ENCODE measurements at regions not wholly inside any gene's neighbourhood (a gene's known extent, or its start where the extent isn't known, plus 50 kb on each side); places are given as distances from the start of the nearest gene placed in this dataset.

DNA sequence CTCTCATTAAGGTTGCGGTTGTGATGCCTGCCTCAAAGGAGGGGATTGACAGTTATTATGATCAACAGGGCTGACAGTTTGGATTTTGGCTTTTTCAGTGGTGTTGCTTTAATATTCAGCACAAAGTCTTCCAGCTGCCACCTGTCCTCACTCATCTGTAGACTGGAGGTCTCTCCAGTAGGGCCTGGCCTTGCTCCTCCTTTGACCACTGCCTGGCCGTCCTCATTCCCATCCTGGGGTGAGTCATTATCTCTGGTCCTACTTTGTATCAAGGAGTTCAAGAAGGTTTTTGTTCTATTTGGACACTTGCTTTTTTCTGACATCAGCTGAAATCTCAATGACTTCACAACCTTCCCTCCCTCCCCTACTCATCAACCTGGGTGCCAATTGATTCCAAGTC, 95.1 kb upstream of the ZPLD1 start:
- H3K9ac ChIP-seq, result no peak overlapping the region
- no peak overlapping the region for H3K4me3 ChIP-seq (IDR thresholded peaks at IDR 0.05; ENCODE audit: insufficient read depth, low read depth, low read length)
- no peak overlapping the region for H3K27ac ChIP-seq

DNA sequence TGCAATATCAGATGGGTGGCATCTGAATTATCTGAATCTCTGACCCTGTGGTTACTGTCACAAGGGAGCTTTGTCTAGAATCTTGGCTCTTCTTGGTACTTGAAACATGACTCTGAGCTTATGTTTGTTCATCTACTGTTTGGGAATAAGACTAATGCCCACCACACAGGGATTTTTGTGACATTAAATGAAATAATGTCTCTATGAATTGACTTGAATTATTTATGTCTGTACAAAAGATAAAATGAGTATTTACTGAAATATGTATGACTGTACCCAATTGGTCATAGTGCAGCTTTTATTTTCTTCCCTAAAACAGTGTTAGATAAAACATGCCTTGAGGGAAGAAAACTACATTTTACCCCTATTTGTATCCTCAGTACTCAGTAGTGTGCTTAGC, 87.9 kb upstream of the ZPLD1 start:
- H2AFZ ChIP-seq (ENCODE audit: low read depth), result no peak overlapping the region

More for the DNA sequence above, 95.1 kb upstream of the ZPLD1 start:
- H4K20me1 ChIP-seq (ENCODE audit: insufficient read depth), result no peaks in the 10 kb centered on the region
- TF ChIP-seq, protein P1, sequence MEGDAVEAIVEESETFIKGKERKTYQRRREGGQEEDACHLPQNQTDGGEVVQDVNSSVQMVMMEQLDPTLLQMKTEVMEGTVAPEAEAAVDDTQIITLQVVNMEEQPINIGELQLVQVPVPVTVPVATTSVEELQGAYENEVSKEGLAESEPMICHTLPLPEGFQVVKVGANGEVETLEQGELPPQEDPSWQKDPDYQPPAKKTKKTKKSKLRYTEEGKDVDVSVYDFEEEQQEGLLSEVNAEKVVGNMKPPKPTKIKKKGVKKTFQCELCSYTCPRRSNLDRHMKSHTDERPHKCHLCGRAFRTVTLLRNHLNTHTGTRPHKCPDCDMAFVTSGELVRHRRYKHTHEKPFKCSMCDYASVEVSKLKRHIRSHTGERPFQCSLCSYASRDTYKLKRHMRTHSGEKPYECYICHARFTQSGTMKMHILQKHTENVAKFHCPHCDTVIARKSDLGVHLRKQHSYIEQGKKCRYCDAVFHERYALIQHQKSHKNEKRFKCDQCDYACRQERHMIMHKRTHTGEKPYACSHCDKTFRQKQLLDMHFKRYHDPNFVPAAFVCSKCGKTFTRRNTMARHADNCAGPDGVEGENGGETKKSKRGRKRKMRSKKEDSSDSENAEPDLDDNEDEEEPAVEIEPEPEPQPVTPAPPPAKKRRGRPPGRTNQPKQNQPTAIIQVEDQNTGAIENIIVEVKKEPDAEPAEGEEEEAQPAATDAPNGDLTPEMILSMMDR (conservative IDR thresholded peaks at IDR 0.05; ENCODE audit: low read depth, low read length), result no peak
- no peaks in the 10 kb centered on the region for H3K36me3 ChIP-seq (ENCODE audit: insufficient read depth)
- no peaks in the 10 kb centered on the region for H3K4me1 ChIP-seq (ENCODE audit: low read depth, poor library complexity, severe bottlenecking)
- H3K79me2 ChIP-seq (ENCODE audit: insufficient read depth, low read depth), result no peaks in the 10 kb centered on the region
- H3K4me2 ChIP-seq, result no peak overlapping the region
- no peaks in the 10 kb centered on the region for H3K27me3 ChIP-seq (ENCODE audit: insufficient read depth, low read depth)
- H2AFZ ChIP-seq (ENCODE audit: low read depth), result no peak overlapping the region

DNA sequence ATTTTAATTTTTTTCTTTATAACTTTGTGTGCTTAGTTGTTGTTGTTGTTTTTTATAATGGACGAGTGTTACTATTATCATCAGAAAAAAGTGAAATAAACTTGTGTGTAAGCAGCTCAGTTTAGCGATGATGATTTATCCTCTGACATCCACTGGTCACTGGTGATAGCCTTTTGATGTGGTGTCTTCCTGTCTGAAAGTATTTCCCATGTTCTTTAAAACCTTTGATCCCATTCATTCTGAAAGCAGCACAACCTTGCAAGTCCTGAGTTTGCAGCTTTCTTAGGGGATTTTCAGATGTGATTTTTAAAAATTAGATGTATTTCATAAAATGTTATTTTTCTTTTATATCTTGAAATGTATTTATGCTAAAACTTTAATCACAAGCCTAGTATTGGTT, 85.9 kb upstream of the ZPLD1 start:
- no peaks in the 10 kb centered on the region for H4K20me1 ChIP-seq (ENCODE audit: insufficient read depth)
- no peak overlapping the region for H3K9ac ChIP-seq
- no peaks in the 10 kb centered on the region for H3K79me2 ChIP-seq (ENCODE audit: insufficient read depth, low read depth)
- H2AFZ ChIP-seq (ENCODE audit: low read depth), result no peak overlapping the region
- no peaks in the 10 kb centered on the region for H3K4me1 ChIP-seq (ENCODE audit: low read depth, poor library complexity, severe bottlenecking)
- no peak overlapping the region for H3K4me2 ChIP-seq
- H3K36me3 ChIP-seq (ENCODE audit: insufficient read depth), result no peaks in the 10 kb centered on the region
- H3K27me3 ChIP-seq (ENCODE audit: insufficient read depth, low read depth), result no peaks in the 10 kb centered on the region
- H3K27ac ChIP-seq, result no peak overlapping the region
- no peak overlapping the region for H3K4me3 ChIP-seq (IDR thresholded peaks at IDR 0.05; ENCODE audit: insufficient read depth, low read depth, low read length)
- TF ChIP-seq, protein P1 (conservative IDR thresholded peaks at IDR 0.05; ENCODE audit: low read depth, low read length), result no peak

More for the DNA sequence above, 87.9 kb upstream of the ZPLD1 start:
- H3K4me3 ChIP-seq (IDR thresholded peaks at IDR 0.05; ENCODE audit: insufficient read depth, low read depth, low read length), result no peak overlapping the region
- no peak overlapping the region for H3K4me2 ChIP-seq
- H3K4me1 ChIP-seq (ENCODE audit: low read depth, poor library complexity, severe bottlenecking), result no peaks in the 10 kb centered on the region
- H3K27me3 ChIP-seq (ENCODE audit: insufficient read depth, low read depth), result no peaks in the 10 kb centered on the region
- TF ChIP-seq, protein P1 (conservative IDR thresholded peaks at IDR 0.05; ENCODE audit: low read depth, low read length), result no peak
- no peak overlapping the region for H3K27ac ChIP-seq
- H3K79me2 ChIP-seq (ENCODE audit: insufficient read depth, low read depth), result no peaks in the 10 kb centered on the region
- H3K9ac ChIP-seq, result no peak overlapping the region
- H3K36me3 ChIP-seq (ENCODE audit: insufficient read depth), result no peaks in the 10 kb centered on the region
- no peaks in the 10 kb centered on the region for H4K20me1 ChIP-seq (ENCODE audit: insufficient read depth)

DNA sequence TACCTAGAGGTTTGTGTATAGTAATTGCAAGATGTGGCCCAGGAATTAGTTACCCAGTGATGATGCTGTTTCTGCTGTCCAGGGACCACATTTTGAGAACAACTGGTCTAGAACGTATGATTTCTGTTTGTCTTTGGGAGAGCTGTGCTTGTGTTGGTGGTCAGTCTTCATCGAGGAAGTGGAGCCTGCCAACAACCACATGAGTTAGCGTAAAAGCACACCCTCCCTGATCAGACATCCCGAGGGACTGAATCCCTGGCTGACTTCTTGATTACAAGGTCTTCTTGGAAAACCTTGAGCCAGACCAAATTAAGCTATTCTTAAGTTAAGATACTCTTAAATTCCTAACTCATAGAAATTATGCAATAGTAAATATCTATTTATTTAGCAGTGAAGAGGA, 81.7 kb upstream of the ZPLD1 start:
- no peak overlapping the region for H2AFZ ChIP-seq (ENCODE audit: low read depth)
- peaks cover 8% of the 10 kb centered on the region for H3K4me1 ChIP-seq (ENCODE audit: low read depth, poor library complexity, severe bottlenecking)
- no peak overlapping the region for H3K4me2 ChIP-seq
- H3K27me3 ChIP-seq (ENCODE audit: insufficient read depth, low read depth), result no peaks in the 10 kb centered on the region
- H3K9ac ChIP-seq, result no peak overlapping the region
- no peak overlapping the region for H3K27ac ChIP-seq
- H4K20me1 ChIP-seq (ENCODE audit: insufficient read depth), result no peaks in the 10 kb centered on the region
- H3K36me3 ChIP-seq (ENCODE audit: insufficient read depth), result no peaks in the 10 kb centered on the region
- H3K79me2 ChIP-seq (ENCODE audit: insufficient read depth, low read depth), result no peaks in the 10 kb centered on the region
- TF ChIP-seq, protein P1 (conservative IDR thresholded peaks at IDR 0.05; ENCODE audit: low read depth, low read length), result no peak
- H3K4me3 ChIP-seq (IDR thresholded peaks at IDR 0.05; ENCODE audit: insufficient read depth, low read depth, low read length), result no peak overlapping the region
